Suprapubic skin (tissue), 4 donors: ENCODE measurements at regions not wholly inside any gene's neighbourhood (a gene's known extent, or its start where the extent isn't known, plus 50 kb on each side); places are given as distances from the start of the nearest gene placed in this dataset.
"Not testable (repeated sequence)": the region's sequence is repeated elsewhere in the genome, so short reads cannot be mapped to it uniquely, and the experiment has no call there.

Source experiments
- POLR2A ChIP-seq, 2 donors: fragments of 450-650 bp; IDR thresholded peaks; one replicate each; pipeline ENCODE4 v1.6.1; 2017; ENCODE audit warnings: antibody characterized with exemption in 2 of 2, mild to moderate bottlenecking in 2 of 2, moderate library complexity in 2 of 2
- POLR2AphosphoS5 ChIP-seq, 3 donors: sonication (generic); formaldehyde crosslinking; IDR thresholded peaks; one replicate each; pipeline ENCODE4 v1.6.1; 2017; ENCODE audit warnings: antibody characterized with exemption in 3 of 3
- TF ChIP-seq, protein P1 (sequence below), 2 donors: fragments of 200-600 bp in 1 of 2; fragments of 450-650 bp in 1 of 2; sonication (generic) in 1 of 2; IDR thresholded peaks; one replicate each; pipeline ENCODE4 v1.5.1; 2016 to 2019; ENCODE audit warnings: antibody characterized with exemption in 2 of 2, mild to moderate bottlenecking in 1 of 2, moderate library complexity in 1 of 2

DNA sequence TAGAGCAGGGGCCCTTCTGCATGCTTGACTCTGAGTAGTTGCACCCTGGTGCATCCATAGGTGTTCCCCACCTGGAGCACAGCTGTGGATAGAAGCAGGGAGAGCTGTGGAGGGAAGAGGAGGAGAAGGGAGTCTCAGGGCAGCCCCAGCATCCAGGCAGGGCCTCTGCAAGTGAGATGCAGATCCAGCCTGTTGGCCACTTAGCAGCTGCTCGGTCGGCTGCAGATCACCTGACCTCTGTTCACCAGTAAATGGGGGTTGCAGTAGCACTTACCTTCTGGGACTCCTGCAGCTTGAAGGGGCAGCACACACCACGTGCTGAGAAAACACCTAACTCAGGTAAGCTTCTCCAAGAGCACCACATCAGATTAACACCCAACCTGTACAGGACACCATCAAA lies 302.1 kb downstream of the CACNA1B start:
- TF ChIP-seq POLR2A, POLR2AphosphoS5 (IDR thresholded peaks at IDR 0.05): not testable (repeated sequence)
- TF ChIP-seq, protein P1, sequence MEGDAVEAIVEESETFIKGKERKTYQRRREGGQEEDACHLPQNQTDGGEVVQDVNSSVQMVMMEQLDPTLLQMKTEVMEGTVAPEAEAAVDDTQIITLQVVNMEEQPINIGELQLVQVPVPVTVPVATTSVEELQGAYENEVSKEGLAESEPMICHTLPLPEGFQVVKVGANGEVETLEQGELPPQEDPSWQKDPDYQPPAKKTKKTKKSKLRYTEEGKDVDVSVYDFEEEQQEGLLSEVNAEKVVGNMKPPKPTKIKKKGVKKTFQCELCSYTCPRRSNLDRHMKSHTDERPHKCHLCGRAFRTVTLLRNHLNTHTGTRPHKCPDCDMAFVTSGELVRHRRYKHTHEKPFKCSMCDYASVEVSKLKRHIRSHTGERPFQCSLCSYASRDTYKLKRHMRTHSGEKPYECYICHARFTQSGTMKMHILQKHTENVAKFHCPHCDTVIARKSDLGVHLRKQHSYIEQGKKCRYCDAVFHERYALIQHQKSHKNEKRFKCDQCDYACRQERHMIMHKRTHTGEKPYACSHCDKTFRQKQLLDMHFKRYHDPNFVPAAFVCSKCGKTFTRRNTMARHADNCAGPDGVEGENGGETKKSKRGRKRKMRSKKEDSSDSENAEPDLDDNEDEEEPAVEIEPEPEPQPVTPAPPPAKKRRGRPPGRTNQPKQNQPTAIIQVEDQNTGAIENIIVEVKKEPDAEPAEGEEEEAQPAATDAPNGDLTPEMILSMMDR (IDR thresholded peaks at IDR 0.05), result not testable (repeated sequence)
